ENCODE measurements at regions not wholly inside any gene's neighbourhood (a gene's known extent, or its start where the extent isn't known, plus 50 kb on each side); places are given as distances from the start of the nearest gene placed in this dataset.

DNA sequence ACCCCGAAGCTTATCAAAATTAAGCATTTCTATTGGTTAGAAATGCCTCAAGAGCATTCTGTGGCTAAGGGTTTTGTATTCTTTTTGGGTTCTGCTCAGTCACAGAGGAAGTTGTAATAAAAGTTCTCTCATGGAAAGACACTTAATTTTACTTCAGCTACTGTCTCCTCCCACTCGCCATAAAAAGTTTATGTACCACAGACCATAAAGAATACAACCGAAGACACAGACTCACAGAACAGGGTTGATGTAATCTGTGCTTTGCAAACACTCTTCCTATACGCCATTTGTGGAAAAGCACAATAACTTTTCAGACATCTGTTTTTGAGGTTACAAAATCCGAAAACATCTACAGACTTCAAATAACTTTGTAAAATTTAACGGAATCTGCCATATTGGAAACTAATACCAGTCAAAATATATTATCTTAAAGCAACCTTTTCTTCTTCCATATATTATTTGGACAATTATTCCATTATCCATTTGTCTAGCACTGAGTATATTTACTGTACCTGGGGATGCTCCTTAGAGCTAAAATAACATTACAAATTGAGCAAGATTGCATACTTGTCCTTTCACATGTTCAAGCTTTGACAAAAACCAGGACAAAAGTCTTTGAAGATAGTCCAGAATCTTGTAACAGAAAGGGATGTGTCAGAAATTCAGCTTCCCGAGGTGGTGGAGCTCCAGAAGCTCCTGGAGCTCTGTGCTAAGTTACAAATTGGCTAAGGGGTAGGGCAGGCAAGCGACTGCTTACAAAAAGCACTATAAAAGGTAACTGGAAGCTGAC, 219.0 kb upstream of the MEOX2 start:
- no peak for TF ChIP-seq CTCF (IDR thresholded peaks at IDR 0.05; ENCODE audit: low read depth, low read length, missing input control)
- TF ChIP-seq HNF4G (IDR thresholded peaks at IDR 0.05) = no peak
- TF ChIP-seq YY1 (IDR thresholded peaks at IDR 0.05) = no peak
- TF ChIP-seq, protein P1, sequence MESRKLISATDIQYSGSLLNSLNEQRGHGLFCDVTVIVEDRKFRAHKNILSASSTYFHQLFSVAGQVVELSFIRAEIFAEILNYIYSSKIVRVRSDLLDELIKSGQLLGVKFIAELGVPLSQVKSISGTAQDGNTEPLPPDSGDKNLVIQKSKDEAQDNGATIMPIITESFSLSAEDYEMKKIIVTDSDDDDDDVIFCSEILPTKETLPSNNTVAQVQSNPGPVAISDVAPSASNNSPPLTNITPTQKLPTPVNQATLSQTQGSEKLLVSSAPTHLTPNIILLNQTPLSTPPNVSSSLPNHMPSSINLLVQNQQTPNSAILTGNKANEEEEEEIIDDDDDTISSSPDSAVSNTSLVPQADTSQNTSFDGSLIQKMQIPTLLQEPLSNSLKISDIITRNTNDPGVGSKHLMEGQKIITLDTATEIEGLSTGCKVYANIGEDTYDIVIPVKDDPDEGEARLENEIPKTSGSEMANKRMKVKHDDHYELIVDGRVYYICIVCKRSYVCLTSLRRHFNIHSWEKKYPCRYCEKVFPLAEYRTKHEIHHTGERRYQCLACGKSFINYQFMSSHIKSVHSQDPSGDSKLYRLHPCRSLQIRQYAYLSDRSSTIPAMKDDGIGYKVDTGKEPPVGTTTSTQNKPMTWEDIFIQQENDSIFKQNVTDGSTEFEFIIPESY (IDR thresholded peaks at IDR 0.05) = no peak
- no peak for TF ChIP-seq TAF1 (conservative IDR thresholded peaks at IDR 0.05)
- no peak for TF ChIP-seq EGR1 (IDR thresholded peaks at IDR 0.05; ENCODE audit: low read depth in 2 of 2)

All from liver (tissue), 3 donors.